MM.1S (cell line): ENCODE measurements at regions not wholly inside any gene's neighbourhood (a gene's known extent, or its start where the extent isn't known, plus 50 kb on each side); places are given as distances from the start of the nearest gene placed in this dataset.

ENCODE experiments used
- CTCF ChIP-seq: fragments of 300-600 bp; sonication (generic); IDR thresholded peaks from 2 replicates; pipeline ENCODE4 v1.5.1; 2016; ENCODE audit warnings: antibody characterized with exemption, low read length, mixed read lengths
- EZH2 ChIP-seq: fragments of 300-600 bp; sonication (generic); optimal IDR thresholded peaks from 2 replicates; pipeline ENCODE3; 2017; ENCODE audit warnings: low read depth, mild to moderate bottlenecking, antibody characterized with exemption, low read length, mixed read lengths
- EZH2phosphoT487 ChIP-seq: fragments of 300-600 bp; sonication (generic); IDR thresholded peaks from 2 replicates; pipeline ENCODE4 v1.6.1; 2018; ENCODE audit warnings: antibody characterized with exemption, low read length

- TF ChIP-seq CTCF (no peak), EZH2phosphoT487 (no peak), EZH2 (no peak)
These were observed 58.9 kb upstream of the GOLGA8J start for GRCh38 chr15:30023798-30024295.
